Heart right ventricle (tissue), 16 donors: ENCODE measurements at regions not wholly inside any gene's neighbourhood (a gene's known extent, or its start where the extent isn't known, plus 50 kb on each side); places are given as distances from the start of the nearest gene placed in this dataset.

ENCODE experiments used
- ATAC-seq, 8 donors: fragments of 200-7000 bp; cut with Tn5 transposase; one replicate each; pipeline ENCODE4 v1.9.1; 2020; ENCODE audit warnings: mild to moderate bottlenecking in 8 of 8, moderate library complexity in 8 of 8, moderate number of reproducible peaks in 1 of 8
- DNase-seq, 2 donors: peaks; one replicate each; pipeline ENCODE4 v3.0.0-alpha.2; 2020
- H3K27ac ChIP-seq, 10 donors: fragments of 200-600 bp; sonication (generic) in 2 of 10; one replicate each; pipeline versions ENCODE4 v1.5.0 to v1.8.0; 2020 to 2022; ENCODE audit warnings: mild to moderate bottlenecking in 3 of 10
- H3K27me3 ChIP-seq, 7 donors: fragments of 200-600 bp; one replicate each; pipeline ENCODE4 v1.8.0; 2021 to 2022; ENCODE audit warnings: mild to moderate bottlenecking in 2 of 7
- H3K36me3 ChIP-seq, 9 donors: fragments of 200-600 bp; sonication (generic) in 1 of 9; one replicate each; pipeline versions ENCODE4 v1.5.0 to v1.8.0; 2020 to 2022; ENCODE audit warnings: mild to moderate bottlenecking in 2 of 9
- H3K4me1 ChIP-seq, 9 donors: fragments of 200-600 bp; sonication (generic) in 1 of 9; one replicate each; pipeline versions ENCODE4 v1.5.0 to v1.8.0; 2020 to 2022; ENCODE audit warnings: mild to moderate bottlenecking in 4 of 9
- H3K4me3 ChIP-seq, 10 donors: fragments of 200-600 bp; sonication (generic) in 2 of 10; one replicate each; pipeline versions ENCODE4 v1.5.0 to v1.8.0; 2020 to 2022; ENCODE audit warnings: mild to moderate bottlenecking in 7 of 10, moderate library complexity in 2 of 10
- H3K9me3 ChIP-seq, 11 donors: fragments of 200-600 bp in 10 of 11; sonication (generic) in 2 of 11; one replicate each; pipeline versions ENCODE4 v1.5.0 to v1.8.0; 2013 to 2022; ENCODE audit warnings: mild to moderate bottlenecking in 2 of 11, control low read depth in 1 of 11, moderate library complexity in 1 of 11
- CTCF ChIP-seq, 9 donors: fragments of 200-600 bp; sonication (generic) in 2 of 9; IDR thresholded peaks; one replicate each; pipeline versions ENCODE4 v1.5.0 to v1.8.0; 2021 to 2022; ENCODE audit warnings: antibody characterized with exemption in 9 of 9, mild to moderate bottlenecking in 5 of 9, moderate library complexity in 1 of 9
- WGBS, 2 donors: extraction: QIAGEN DNeasy Blood & Tissue Kit; methylation state at CpG; one replicate each; pipeline ENCODE4 v1.1.7; 2013; ENCODE audit warnings: inconsistent platforms in 1 of 2; 5-methylcytosine and 5-hydroxymethylcytosine counted together
- intact Hi-C, 10 donors: fragments of 100-400 bp; cut with DNase I; formaldehyde crosslinking; loops; one replicate each; pipeline versions ENCODE4 v1.11.1 to v1.14.2; 2022
- donor health status: Arrhythmogenic right ventricular cardiomyopathy.
- donor health status: ischemic (EF 13 %, LVEDD 7.1; RV severe dilation, severe dysfunction).
- donor health status: healthy with polysubstance abuse.
- donor health status: DM: no; HTN: yes; CAD: no.
- donor health status: DM: no; HTN: no; CAD: no.
- donor health status: ischemic (EF 25% LVEDD 6.9; RV normal size, moderate dysfunction).
- donor health status: ischemic (EF 25% LVEDD 5.7; RV mildly dilated, moderate dysfunction).
- donor health status: healthy.
- donor health status: DM: yes; HTN: yes; CAD: no.
- donor health status: Ischemic cardiomyopathy.
- donor health status: ischemic (EF 35%, LVEDD 5.7; RV mildly dilated, moderate dysfunction).
- donor health status: nonischemic (EF 11% LVEDD 7.7; RV severe dilation, severe dysfunction).
- donor health status: DM: yes; HTN: yes; CAD: no.
- donor health status: PGD.
- donor health status: ischemic (EF 29% LVEDD 5.4; RV normal size, mild dysfunction).
- donor health status: nonischemic (EF 23%, LVEDD 6.1; RV moderate dilation, normal function).

GRCh38 chr5:174572591-174572990 is 151.8 kb upstream of the MSX2 start:
- Histone ChIP-seq H3K4me1 (peaks cover 0 to 13% (median 4%) of the 10 kb centered on the region in 9 donors), H3K36me3 (no peaks in the 10 kb centered on the region), H3K9me3 (peaks cover 0 to 2% (median 0%) of the 10 kb centered on the region in 11 donors), H3K27ac (no peak overlapping the region), H3K27me3 (peaks cover 0 to 15% (median 4%) of the 10 kb centered on the region in 7 donors), H3K4me3 (no peak overlapping the region)
- 78 to 84% methylated on average over 9 of the region's 9 CpGs for WGBS, 2 donors
- intact Hi-C loops = no loop called here
- DNase-seq (no peak), ATAC-seq (no peak)
- TF ChIP-seq CTCF (IDR thresholded peaks at IDR 0.05) = no peak

GRCh38 chr5:174573221-174573994 is 151.0 kb upstream of the MSX2 start:
- H3K4me3 ChIP-seq = no peak overlapping the region
- WGBS, 2 donors = 59 to 62% methylated on average over 14 of the region's 14 CpGs
- H3K27me3 ChIP-seq = peaks cover 0 to 18% (median 9%) of the 10 kb centered on the region in 7 donors
- DNase-seq (no peak), ATAC-seq (no peak)
- H3K4me1 ChIP-seq = peaks cover 0 to 13% (median 4%) of the 10 kb centered on the region in 9 donors
- intact Hi-C loops = no loop called here
- no peak overlapping the region for H3K27ac ChIP-seq
- peaks cover 0 to 2% (median 0%) of the 10 kb centered on the region in 11 donors for H3K9me3 ChIP-seq
- no peak for TF ChIP-seq CTCF (IDR thresholded peaks at IDR 0.05)
- H3K36me3 ChIP-seq = no peaks in the 10 kb centered on the region

GRCh38 chr5:174575043-174575442 is 149.3 kb upstream of the MSX2 start:
- H3K4me3 ChIP-seq = no peak overlapping the region
- H3K27ac ChIP-seq = no peak overlapping the region
- WGBS, 2 donors = 68 to 76% methylated on average over 2 of the region's 2 CpGs
- peaks cover 0 to 2% (median 0%) of the 10 kb centered on the region in 11 donors for H3K9me3 ChIP-seq
- intact Hi-C loops = no loop called here
- no peak for DNase-seq
- H3K36me3 ChIP-seq = no peaks in the 10 kb centered on the region
- H3K4me1 ChIP-seq = peaks cover 0 to 13% (median 4%) of the 10 kb centered on the region in 9 donors
- H3K27me3 ChIP-seq = peaks cover 0 to 21% (median 12%) of the 10 kb centered on the region in 7 donors
- no peak for TF ChIP-seq CTCF (IDR thresholded peaks at IDR 0.05)
- no peak for ATAC-seq

- H3K4me1 ChIP-seq = peaks cover 0 to 13% (median 4%) of the 10 kb centered on the region in 9 donors
- no peaks in the 10 kb centered on the region for H3K36me3 ChIP-seq
- intact Hi-C loops = no loop called here
- no peak for ATAC-seq
- DNase-seq = no peak
- 89% methylated on average over 6 of the region's 6 CpGs for WGBS, 2 donors
- H3K27ac ChIP-seq = no peak overlapping the region
- TF ChIP-seq CTCF (IDR thresholded peaks at IDR 0.05) = no peak
- H3K9me3 ChIP-seq = peaks cover 0 to 2% (median 0%) of the 10 kb centered on the region in 11 donors
- H3K4me3 ChIP-seq = no peak overlapping the region
- H3K27me3 ChIP-seq = peaks cover 0 to 29% (median 14%) of the 10 kb centered on the region in 7 donors
Measured at GRCh38 chr5:174576042-174576441, 148.3 kb upstream of the MSX2 start.
